AG09309 (cell line): ENCODE measurements at regions not wholly inside any gene's neighbourhood (a gene's known extent, or its start where the extent isn't known, plus 50 kb on each side); places are given as distances from the start of the nearest gene placed in this dataset.

Experiments used
- DNase-seq: peaks from one replicate; pipeline ENCODE4 v3.0.0-alpha.2; 2010; ENCODE audit warnings: low read depth
- H3K4me3 ChIP-seq: 2 replicates; pipeline ENCODE4 v1.5.1; 2011; ENCODE audit warnings: mild to moderate bottlenecking, low read depth, low read length, moderate library complexity; ENCODE audit not compliant: control insufficient read depth
- TF ChIP-seq, protein P1 (sequence below): IDR thresholded peaks from 2 replicates; pipeline ENCODE4 v1.5.1; 2011; ENCODE audit warnings: mild to moderate bottlenecking, low read depth, low read length, inconsistent platforms; ENCODE audit not compliant: insufficient read depth, control insufficient read depth; ENCODE audit errors: missing control alignments

DNA sequence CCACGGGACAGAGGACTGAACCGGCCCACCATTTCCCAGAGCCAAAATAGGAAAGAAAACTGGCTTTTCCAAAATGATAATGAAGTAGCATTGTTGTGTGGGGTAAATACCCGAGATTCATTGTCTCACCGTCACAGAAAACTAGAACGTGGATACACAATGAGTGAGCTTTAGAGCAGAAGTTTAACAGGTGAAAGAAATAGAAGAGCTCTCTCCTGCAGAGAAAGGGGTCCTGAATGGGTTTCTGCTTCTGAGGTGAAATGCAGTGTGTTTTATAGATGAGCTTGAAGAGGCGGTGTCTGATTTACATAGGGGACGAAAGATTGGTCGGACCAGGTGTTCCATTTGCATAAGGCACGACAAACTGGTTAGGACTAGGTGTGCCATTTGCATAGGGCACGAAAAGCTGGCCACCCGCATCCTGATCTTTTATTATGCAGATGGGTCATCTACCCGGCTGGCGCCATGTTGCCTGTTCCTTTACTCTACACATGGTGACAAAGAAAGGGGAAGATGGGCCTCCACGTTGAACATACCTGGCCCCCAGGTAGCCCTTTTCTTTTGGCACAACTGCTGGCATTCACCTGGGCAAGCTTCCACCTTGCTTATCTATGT, 118.1 kb downstream of the ATXN3L start:
- H3K4me3 ChIP-seq, result no peak overlapping the region
- TF ChIP-seq, protein P1, sequence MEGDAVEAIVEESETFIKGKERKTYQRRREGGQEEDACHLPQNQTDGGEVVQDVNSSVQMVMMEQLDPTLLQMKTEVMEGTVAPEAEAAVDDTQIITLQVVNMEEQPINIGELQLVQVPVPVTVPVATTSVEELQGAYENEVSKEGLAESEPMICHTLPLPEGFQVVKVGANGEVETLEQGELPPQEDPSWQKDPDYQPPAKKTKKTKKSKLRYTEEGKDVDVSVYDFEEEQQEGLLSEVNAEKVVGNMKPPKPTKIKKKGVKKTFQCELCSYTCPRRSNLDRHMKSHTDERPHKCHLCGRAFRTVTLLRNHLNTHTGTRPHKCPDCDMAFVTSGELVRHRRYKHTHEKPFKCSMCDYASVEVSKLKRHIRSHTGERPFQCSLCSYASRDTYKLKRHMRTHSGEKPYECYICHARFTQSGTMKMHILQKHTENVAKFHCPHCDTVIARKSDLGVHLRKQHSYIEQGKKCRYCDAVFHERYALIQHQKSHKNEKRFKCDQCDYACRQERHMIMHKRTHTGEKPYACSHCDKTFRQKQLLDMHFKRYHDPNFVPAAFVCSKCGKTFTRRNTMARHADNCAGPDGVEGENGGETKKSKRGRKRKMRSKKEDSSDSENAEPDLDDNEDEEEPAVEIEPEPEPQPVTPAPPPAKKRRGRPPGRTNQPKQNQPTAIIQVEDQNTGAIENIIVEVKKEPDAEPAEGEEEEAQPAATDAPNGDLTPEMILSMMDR, result no peak
- DNase-seq, result no peak

DNA sequence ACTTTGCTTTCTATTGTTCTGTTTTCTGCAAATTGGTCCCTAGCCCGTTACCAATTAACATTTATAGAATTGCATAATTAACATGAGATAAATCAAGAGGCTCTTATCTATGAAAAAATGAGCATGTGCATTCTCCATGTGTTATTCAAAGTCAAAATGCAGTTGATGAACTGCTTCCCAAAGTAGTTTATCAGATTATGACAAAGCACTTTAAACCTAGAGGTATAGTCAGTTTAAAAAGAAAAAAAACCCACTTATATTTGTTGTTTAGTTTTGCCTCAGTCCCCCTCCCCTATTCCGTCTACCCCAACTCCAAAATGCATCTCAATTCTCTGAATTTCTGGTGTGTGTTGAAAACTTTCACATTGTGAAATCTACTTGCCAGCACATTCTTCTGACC, 119.5 kb downstream of the ATXN3L start:
- no peak overlapping the region for H3K4me3 ChIP-seq
- TF ChIP-seq, protein P1, result no peak
- DNase-seq, result no peak

DNA sequence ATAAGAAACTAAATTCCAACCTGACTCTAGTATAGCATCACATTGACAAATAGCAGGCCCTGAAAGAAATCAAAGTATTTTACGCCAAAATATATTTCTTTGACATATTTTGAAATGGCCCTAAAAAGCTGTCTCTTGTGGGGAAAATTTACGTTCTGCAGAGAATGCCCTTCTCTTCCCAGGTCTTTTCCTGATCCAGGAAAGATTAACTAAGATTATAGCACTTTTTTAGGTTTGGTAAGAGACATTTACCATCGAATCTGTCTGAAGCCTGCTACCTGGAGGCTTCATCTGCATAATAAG, 121.1 kb downstream of the ATXN3L start:
- TF ChIP-seq, protein P1, result no peak
- DNase-seq, result no peak
- no peak overlapping the region for H3K4me3 ChIP-seq

DNA sequence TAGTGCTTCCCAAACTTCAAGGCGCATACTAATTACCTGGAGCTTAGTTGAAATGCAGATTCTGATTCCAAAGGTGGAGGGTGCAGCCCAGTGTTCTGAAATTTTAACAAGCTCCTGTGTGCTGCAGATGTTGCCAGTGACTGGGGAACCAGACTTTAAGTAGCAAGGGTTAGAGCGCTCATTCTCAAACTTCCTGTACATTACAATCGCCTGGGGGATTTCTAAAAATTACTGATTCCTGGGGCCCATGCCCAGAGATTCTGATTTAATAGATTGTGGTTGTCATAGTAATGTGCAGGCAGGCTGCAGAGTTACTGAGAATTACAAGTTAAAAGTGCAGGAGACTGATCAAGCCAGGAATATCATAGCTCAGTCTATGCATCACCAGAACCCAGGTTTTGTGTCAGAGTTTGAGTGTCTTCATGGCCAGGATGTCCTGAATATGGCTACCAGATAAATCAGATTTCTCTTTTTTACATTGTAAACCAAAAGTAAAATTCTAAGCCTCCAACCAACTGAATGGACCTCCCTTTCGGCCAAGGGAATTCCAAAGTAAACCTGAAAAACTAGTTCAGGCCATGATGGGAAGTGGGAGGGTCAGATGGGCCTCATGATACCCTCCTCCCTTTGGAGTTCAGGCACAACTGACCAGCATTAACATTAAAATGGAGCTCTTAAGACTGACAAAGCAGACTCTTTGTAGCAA, 121.6 kb downstream of the ATXN3L start:
- H3K4me3 ChIP-seq, result no peak overlapping the region
- TF ChIP-seq, protein P1, result no peak
- DNase-seq, result no peak

DNA sequence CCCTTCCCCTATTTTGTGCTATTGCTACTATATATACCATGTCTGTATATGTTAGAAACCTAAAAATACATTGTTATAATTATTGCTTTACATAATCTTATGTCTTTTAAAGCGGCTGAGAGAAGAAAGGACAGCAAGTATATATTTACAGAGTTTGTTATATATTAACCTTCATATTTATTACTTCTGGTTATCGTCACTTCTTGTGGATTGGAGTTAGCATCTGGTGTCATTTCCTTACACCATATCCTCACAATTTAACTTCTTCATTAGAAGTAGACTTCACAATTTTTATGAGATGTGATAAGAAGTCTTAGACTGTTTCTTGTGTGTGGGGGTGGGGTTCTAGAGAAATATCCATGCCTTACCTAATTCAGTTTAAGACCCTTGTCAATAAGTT, 123.1 kb downstream of the ATXN3L start:
- no peak for DNase-seq
- TF ChIP-seq, protein P1, result no peak
- H3K4me3 ChIP-seq, result no peak overlapping the region

DNA sequence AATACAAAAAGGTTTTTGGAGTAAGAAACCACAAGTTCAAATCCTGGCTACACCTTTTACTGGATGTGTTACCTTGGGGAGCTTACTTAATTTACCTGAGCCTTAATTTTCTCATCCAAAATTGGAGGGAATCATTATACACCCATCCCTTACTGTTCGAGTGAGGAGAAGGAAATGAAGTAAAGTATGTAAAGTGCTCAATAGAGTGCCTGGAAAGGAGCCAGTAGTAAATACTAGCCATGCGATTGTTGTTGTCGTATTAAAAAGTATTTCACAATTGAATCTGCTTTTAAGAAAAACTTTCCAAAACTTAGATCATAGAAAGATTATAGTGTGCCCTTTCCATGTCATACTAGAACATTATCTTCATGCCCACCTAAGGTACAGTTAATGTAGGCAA, 124.5 kb downstream of the ATXN3L start:
- TF ChIP-seq, protein P1, result no peak
- no peak for DNase-seq
- H3K4me3 ChIP-seq, result no peak overlapping the region
